IPS DF 4.7 (cell line): ENCODE measurements at regions not wholly inside any gene's neighbourhood (a gene's known extent, or its start where the extent isn't known, plus 50 kb on each side); places are given as distances from the start of the nearest gene placed in this dataset.

Experiments
- DNase-seq: peaks from one replicate; pipeline ENCODE4 v3.0.0-alpha.2; 2013; ENCODE audit warnings: low spot score; ENCODE audit errors: extremely low read depth

GRCh38 chr2:140063356-140063755, 1283.2 kb upstream of the NXPH2 start:
- DNase-seq = no peak

- no peak for DNase-seq
These were observed 1281.0 kb upstream of the NXPH2 start for GRCh38 chr2:140061240-140061639.

- no peak for DNase-seq
These were observed 1277.7 kb upstream of the NXPH2 start for GRCh38 chr2:140057928-140058327.

GRCh38 chr2:140041811-140042210, 1261.6 kb upstream of the NXPH2 start:
- no peak for DNase-seq

- DNase-seq = no peak
These were observed 1261.0 kb upstream of the NXPH2 start for GRCh38 chr2:140041239-140041638.

- DNase-seq = no peak
These were observed 1253.4 kb upstream of the NXPH2 start for GRCh38 chr2:140033638-140034037.

GRCh38 chr2:140027966-140028365, 1247.8 kb upstream of the NXPH2 start:
- DNase-seq = no peak

GRCh38 chr2:140027320-140027719, 1247.1 kb upstream of the NXPH2 start:
- DNase-seq = no peak

GRCh38 chr2:140023291-140023690, 1243.1 kb upstream of the NXPH2 start:
- no peak for DNase-seq

GRCh38 chr2:140018541-140018940, 1238.4 kb upstream of the NXPH2 start:
- no peak for DNase-seq

GRCh38 chr2:140014204-140014546, 1234.0 kb upstream of the NXPH2 start:
- no peak for DNase-seq

GRCh38 chr2:140013545-140014203, 1233.5 kb upstream of the NXPH2 start:
- no peak for DNase-seq

GRCh38 chr2:140011287-140011686, 1231.1 kb upstream of the NXPH2 start:
- DNase-seq = no peak

- no peak for DNase-seq
These were observed 1221.9 kb upstream of the NXPH2 start for GRCh38 chr2:140002110-140002509.

GRCh38 chr2:139992711-139993345, 1212.6 kb upstream of the NXPH2 start:
- no peak for DNase-seq

- peak; percentile 49 for DNase-seq
These were observed 1211.9 kb upstream of the NXPH2 start for GRCh38 chr2:139992078-139992477.

GRCh38 chr2:139990646-139991335, 1210.6 kb upstream of the NXPH2 start:
- no peak for DNase-seq

- no peak for DNase-seq
These were observed 1189.1 kb upstream of the NXPH2 start for GRCh38 chr2:139969323-139969722.

GRCh38 chr2:139968588-139968987, 1188.4 kb upstream of the NXPH2 start:
- no peak for DNase-seq

- no peak for DNase-seq
These were observed 1187.5 kb upstream of the NXPH2 start for GRCh38 chr2:139967665-139968064.

GRCh38 chr2:139964721-139965440, 1184.7 kb upstream of the NXPH2 start:
- DNase-seq = no peak

- DNase-seq = no peak
These were observed 1183.7 kb upstream of the NXPH2 start for GRCh38 chr2:139963863-139964355.
